ENCODE measurements at regions not wholly inside any gene's neighbourhood (a gene's known extent, or its start where the extent isn't known, plus 50 kb on each side); places are given as distances from the start of the nearest gene placed in this dataset.

DNA sequence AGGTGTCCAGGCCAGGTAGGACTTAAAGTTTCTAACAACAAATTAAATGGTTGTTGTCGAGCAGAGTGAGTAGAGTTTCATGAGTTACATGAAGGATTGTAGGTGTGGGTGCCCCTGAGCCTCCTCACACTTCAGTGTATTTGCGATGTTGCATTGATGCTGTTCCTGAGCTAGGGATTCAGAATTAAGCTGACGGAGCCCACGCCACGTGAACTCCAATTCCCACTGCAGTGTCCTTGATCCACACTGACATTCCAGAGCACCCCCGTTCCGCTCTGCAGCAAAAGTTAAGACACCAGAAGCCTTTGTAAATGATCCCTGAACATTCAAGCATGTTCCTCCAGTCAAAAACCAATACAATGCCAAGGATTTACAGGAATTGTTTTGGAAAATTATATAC, 78.8 kb upstream of the SEC61G start:
- H3K36me3 Mint-ChIP-seq: no peaks in the 10 kb centered on the region
- H3K27me3 ChIP-seq (ENCODE audit: control insufficient read depth, insufficient read depth, low read length): no peaks in the 10 kb centered on the region
- H3K4me3 ChIP-seq (ENCODE audit: low read depth, low read length): no peak overlapping the region
- H3K9me3 Mint-ChIP-seq: peaks cover 0 to 5% (median 0%) of the 10 kb centered on the region in 7 donors
- no peak for DNase-seq
- H3K4me1 Mint-ChIP-seq: no peaks in the 10 kb centered on the region
- H3K27me3 Mint-ChIP-seq: no peaks in the 10 kb centered on the region
- ATAC-seq (ENCODE audit: low read depth in 2 of 2): no peak
- H3K4me3 Mint-ChIP-seq: no peak overlapping the region
- H3K9me3 ChIP-seq (ENCODE audit: control insufficient read depth in 2 of 2, low read length in 2 of 2): no peaks in the 10 kb centered on the region
- H3K4me1 ChIP-seq (ENCODE audit: control insufficient read depth, insufficient read depth, low read length, poor library complexity, severe bottlenecking): no peaks in the 10 kb centered on the region
- no peak overlapping the region for H3K27ac ChIP-seq (ENCODE audit: insufficient read depth, low read length, poor library complexity, severe bottlenecking)
- H3K27ac Mint-ChIP-seq: no peak overlapping the region
- no peaks in the 10 kb centered on the region for H3K36me3 ChIP-seq (ENCODE audit: control insufficient read depth, insufficient read depth, low read length)

DNA sequence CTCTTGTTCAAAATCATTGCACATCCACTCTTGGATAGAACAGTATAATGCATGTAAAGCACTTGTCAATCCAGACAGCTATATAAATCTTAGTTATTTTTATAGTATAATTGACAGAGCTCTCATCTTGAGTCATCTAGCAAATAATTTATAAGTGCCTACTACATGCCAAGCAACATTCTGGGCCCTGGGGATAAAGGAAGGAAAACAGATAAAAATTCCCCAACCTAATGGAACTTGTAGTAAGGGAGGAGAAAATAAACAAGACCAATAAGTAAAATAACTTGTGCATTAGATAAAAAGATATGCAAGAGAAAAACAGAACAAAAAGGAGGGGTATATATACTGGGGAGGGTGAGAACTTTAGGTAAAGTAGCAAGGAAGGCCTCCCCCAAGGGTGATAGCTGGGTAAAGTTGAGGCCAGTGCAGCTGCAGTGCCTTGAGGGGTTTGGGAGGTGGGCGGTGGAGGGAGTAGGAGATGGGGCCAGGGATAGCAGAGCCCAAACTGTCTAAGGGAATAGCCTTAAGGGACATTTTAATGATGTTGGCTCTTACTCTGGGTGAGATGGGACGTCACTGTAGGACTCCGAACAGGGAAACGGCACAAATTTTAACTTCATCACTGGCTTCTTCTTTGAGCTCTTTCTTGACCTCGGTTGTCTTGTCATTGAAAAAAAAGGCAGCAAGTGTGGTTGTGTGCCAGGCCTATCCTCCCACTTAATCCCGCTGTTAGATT, 79.3 kb upstream of the SEC61G start:
- peaks cover 0 to 5% (median 0%) of the 10 kb centered on the region in 7 donors for H3K9me3 Mint-ChIP-seq
- no peak for DNase-seq
- H3K36me3 Mint-ChIP-seq: no peaks in the 10 kb centered on the region
- no peaks in the 10 kb centered on the region for H3K27me3 Mint-ChIP-seq
- no peaks in the 10 kb centered on the region for H3K4me1 Mint-ChIP-seq
- Histone ChIP-seq H3K36me3 (ENCODE audit: control insufficient read depth, insufficient read depth, low read length) (no peaks in the 10 kb centered on the region), H3K9me3 (ENCODE audit: control insufficient read depth in 2 of 2, low read length in 2 of 2) (no peaks in the 10 kb centered on the region), H3K4me1 (ENCODE audit: control insufficient read depth, insufficient read depth, low read length, poor library complexity, severe bottlenecking) (no peaks in the 10 kb centered on the region), H3K27me3 (ENCODE audit: control insufficient read depth, insufficient read depth, low read length) (no peaks in the 10 kb centered on the region), H3K4me3 (ENCODE audit: low read depth, low read length) (no peak overlapping the region), H3K27ac (ENCODE audit: insufficient read depth, low read length, poor library complexity, severe bottlenecking) (no peak overlapping the region)
- no peak for ATAC-seq (ENCODE audit: low read depth in 2 of 2)
- no peak overlapping the region for H3K4me3 Mint-ChIP-seq
- H3K27ac Mint-ChIP-seq: no peak overlapping the region

GRCh38 chr7:54839575-54840213, 80.7 kb upstream of the SEC61G start:
- H3K4me3 ChIP-seq (ENCODE audit: low read depth, low read length): no peak overlapping the region
- H3K27ac Mint-ChIP-seq: no peak overlapping the region
- no peak overlapping the region for H3K27ac ChIP-seq (ENCODE audit: insufficient read depth, low read length, poor library complexity, severe bottlenecking)
- no peaks in the 10 kb centered on the region for H3K4me1 Mint-ChIP-seq
- no peak for ATAC-seq (ENCODE audit: low read depth in 2 of 2)
- DNase-seq: no peak
- H3K9me3 Mint-ChIP-seq: peaks cover 0 to 7% (median 0%) of the 10 kb centered on the region in 7 donors
- H3K36me3 ChIP-seq (ENCODE audit: control insufficient read depth, insufficient read depth, low read length): no peaks in the 10 kb centered on the region
- no peaks in the 10 kb centered on the region for H3K9me3 ChIP-seq (ENCODE audit: control insufficient read depth in 2 of 2, low read length in 2 of 2)
- no peaks in the 10 kb centered on the region for H3K27me3 ChIP-seq (ENCODE audit: control insufficient read depth, insufficient read depth, low read length)
- no peaks in the 10 kb centered on the region for H3K36me3 Mint-ChIP-seq
- no peaks in the 10 kb centered on the region for H3K27me3 Mint-ChIP-seq
- H3K4me3 Mint-ChIP-seq: no peak overlapping the region
- H3K4me1 ChIP-seq (ENCODE audit: control insufficient read depth, insufficient read depth, low read length, poor library complexity, severe bottlenecking): no peaks in the 10 kb centered on the region

- peak in 1 of 3 donors; percentile 5 for DNase-seq
- H3K27me3 Mint-ChIP-seq: no peaks in the 10 kb centered on the region
Observed at GRCh38 chr7:54841772-54842697, 83.0 kb upstream of the SEC61G start.

DNA sequence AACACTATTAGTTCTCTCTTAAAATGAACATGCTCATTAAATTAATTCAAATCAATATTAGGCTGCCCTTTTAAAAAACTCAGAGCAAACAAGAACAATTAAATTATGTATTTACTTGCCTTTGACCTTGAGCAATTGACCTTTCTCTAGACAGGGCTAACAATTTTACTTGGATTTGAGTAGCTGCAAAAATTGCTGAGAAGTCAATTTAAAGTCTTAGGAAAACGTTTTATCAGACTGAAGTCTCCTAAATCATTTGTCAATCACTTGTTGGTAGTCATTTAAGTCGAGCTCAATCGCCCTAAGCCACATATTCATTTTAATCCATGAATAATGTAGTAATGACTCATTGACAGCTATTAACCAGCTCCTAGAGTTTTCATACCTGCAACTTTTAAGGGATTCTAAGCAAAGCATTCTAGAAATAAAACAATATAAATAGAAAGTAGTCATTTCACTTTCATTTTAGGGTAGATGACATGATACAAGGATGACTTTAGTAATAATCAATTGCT, 84.9 kb upstream of the SEC61G start:
- no peaks in the 10 kb centered on the region for H3K4me1 Mint-ChIP-seq
- ATAC-seq (ENCODE audit: low read depth in 2 of 2): no peak

More at GRCh38 chr7:54841772-54842697, 83.0 kb upstream of the SEC61G start:
- Histone ChIP-seq H3K36me3 (ENCODE audit: control insufficient read depth, insufficient read depth, low read length) (no peaks in the 10 kb centered on the region), H3K27ac (ENCODE audit: insufficient read depth, low read length, poor library complexity, severe bottlenecking) (no peak overlapping the region), H3K27me3 (ENCODE audit: control insufficient read depth, insufficient read depth, low read length) (no peaks in the 10 kb centered on the region), H3K4me3 (ENCODE audit: low read depth, low read length) (no peak overlapping the region), H3K9me3 (ENCODE audit: control insufficient read depth in 2 of 2, low read length in 2 of 2) (no peaks in the 10 kb centered on the region), H3K4me1 (ENCODE audit: control insufficient read depth, insufficient read depth, low read length, poor library complexity, severe bottlenecking) (no peaks in the 10 kb centered on the region)
- H3K36me3 Mint-ChIP-seq: no peaks in the 10 kb centered on the region
- H3K4me3 Mint-ChIP-seq: no peak overlapping the region
- no peak for ATAC-seq (ENCODE audit: low read depth in 2 of 2)
- no peaks in the 10 kb centered on the region for H3K4me1 Mint-ChIP-seq
- H3K9me3 Mint-ChIP-seq: peaks cover 0 to 5% (median 0%) of the 10 kb centered on the region in 7 donors
- no peak overlapping the region for H3K27ac Mint-ChIP-seq

DNA sequence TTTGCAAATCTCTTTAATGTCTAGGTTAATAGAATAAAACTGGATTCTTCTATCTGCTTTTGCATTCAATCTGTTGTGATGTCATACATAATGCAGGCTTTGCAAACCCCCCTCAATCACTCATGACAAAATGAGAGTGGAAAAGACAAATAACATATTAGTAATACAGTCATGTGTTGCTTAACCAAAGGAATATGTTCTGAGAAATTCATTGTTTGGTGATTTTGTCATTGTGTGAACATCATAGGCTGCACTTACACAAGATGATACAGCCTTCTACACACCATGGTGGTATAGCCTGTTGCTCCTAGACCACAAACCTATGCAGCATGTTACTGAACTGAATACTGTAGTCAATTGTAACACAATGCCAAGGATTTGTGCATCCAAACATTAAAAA, 87.3 kb upstream of the SEC61G start:
- Mint-ChIP-seq H3K4me1 (no peaks in the 10 kb centered on the region), H3K4me3 (no peak overlapping the region), H3K27me3 (no peaks in the 10 kb centered on the region), H3K36me3 (no peaks in the 10 kb centered on the region), H3K27ac (no peak overlapping the region), H3K9me3 (peaks cover 0 to 18% (median 5%) of the 10 kb centered on the region in 7 donors)
- Histone ChIP-seq H3K27ac (ENCODE audit: insufficient read depth, low read length, poor library complexity, severe bottlenecking) (no peak overlapping the region), H3K36me3 (ENCODE audit: control insufficient read depth, insufficient read depth, low read length) (no peaks in the 10 kb centered on the region), H3K9me3 (ENCODE audit: control insufficient read depth in 2 of 2, low read length in 2 of 2) (no peaks in the 10 kb centered on the region), H3K4me1 (ENCODE audit: control insufficient read depth, insufficient read depth, low read length, poor library complexity, severe bottlenecking) (no peaks in the 10 kb centered on the region), H3K27me3 (ENCODE audit: control insufficient read depth, insufficient read depth, low read length) (no peaks in the 10 kb centered on the region), H3K4me3 (ENCODE audit: low read depth, low read length) (no peak overlapping the region)
- no peak for DNase-seq
- no peak for ATAC-seq (ENCODE audit: low read depth in 2 of 2)

More for the DNA sequence above, 84.9 kb upstream of the SEC61G start:
- Histone ChIP-seq H3K27me3 (ENCODE audit: control insufficient read depth, insufficient read depth, low read length) (no peaks in the 10 kb centered on the region), H3K27ac (ENCODE audit: insufficient read depth, low read length, poor library complexity, severe bottlenecking) (no peak overlapping the region), H3K36me3 (ENCODE audit: control insufficient read depth, insufficient read depth, low read length) (no peaks in the 10 kb centered on the region), H3K4me1 (ENCODE audit: control insufficient read depth, insufficient read depth, low read length, poor library complexity, severe bottlenecking) (no peaks in the 10 kb centered on the region), H3K9me3 (ENCODE audit: control insufficient read depth in 2 of 2, low read length in 2 of 2) (no peaks in the 10 kb centered on the region), H3K4me3 (ENCODE audit: low read depth, low read length) (no peak overlapping the region)
- peaks cover 0 to 5% (median 0%) of the 10 kb centered on the region in 7 donors for H3K9me3 Mint-ChIP-seq
- H3K27ac Mint-ChIP-seq: no peak overlapping the region
- DNase-seq: no peak
- no peak overlapping the region for H3K4me3 Mint-ChIP-seq
- no peaks in the 10 kb centered on the region for H3K27me3 Mint-ChIP-seq
- no peaks in the 10 kb centered on the region for H3K36me3 Mint-ChIP-seq

DNA sequence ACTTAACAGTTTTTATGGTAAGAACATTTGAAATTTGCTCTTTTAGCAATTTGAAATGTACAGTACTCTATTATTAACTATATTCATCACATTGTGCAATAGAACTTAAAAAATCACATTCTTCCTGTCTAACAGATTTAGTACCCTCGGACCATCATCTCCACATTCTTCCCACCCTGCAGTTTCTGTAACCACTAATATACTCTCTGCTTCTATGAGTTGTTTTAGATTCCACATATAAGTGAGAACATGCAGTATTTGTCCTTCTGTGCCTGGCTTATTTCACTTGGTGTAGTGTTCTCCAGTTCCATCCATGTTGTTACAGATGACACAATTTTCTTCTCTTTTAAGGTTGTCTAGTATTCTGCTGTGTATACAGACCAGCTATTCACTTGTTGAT, 88.9 kb upstream of the SEC61G start:
- no peaks in the 10 kb centered on the region for H3K36me3 Mint-ChIP-seq
- Histone ChIP-seq H3K27me3 (ENCODE audit: control insufficient read depth, insufficient read depth, low read length) (no peaks in the 10 kb centered on the region), H3K36me3 (ENCODE audit: control insufficient read depth, insufficient read depth, low read length) (no peaks in the 10 kb centered on the region), H3K27ac (ENCODE audit: insufficient read depth, low read length, poor library complexity, severe bottlenecking) (no peak overlapping the region), H3K9me3 (ENCODE audit: control insufficient read depth in 2 of 2, low read length in 2 of 2) (no peaks in the 10 kb centered on the region), H3K4me3 (ENCODE audit: low read depth, low read length) (no peak overlapping the region), H3K4me1 (ENCODE audit: control insufficient read depth, insufficient read depth, low read length, poor library complexity, severe bottlenecking) (no peaks in the 10 kb centered on the region)
- H3K9me3 Mint-ChIP-seq: peaks cover 0 to 25% (median 7%) of the 10 kb centered on the region in 7 donors
- ATAC-seq (ENCODE audit: low read depth in 2 of 2) (no peak), DNase-seq (no peak)
- H3K4me3 Mint-ChIP-seq: no peak overlapping the region
- no peaks in the 10 kb centered on the region for H3K4me1 Mint-ChIP-seq
- no peak overlapping the region for H3K27ac Mint-ChIP-seq
- H3K27me3 Mint-ChIP-seq: no peaks in the 10 kb centered on the region
